ENCODE measurements at regions not wholly inside any gene's neighbourhood (a gene's known extent, or its start where the extent isn't known, plus 50 kb on each side); places are given as distances from the start of the nearest gene placed in this dataset.

- no peak for TF ChIP-seq CTCF (conservative IDR thresholded peaks at IDR 0.05 in 1 of 2, IDR thresholded peaks at IDR 0.05 in 1 of 2; ENCODE audit: low read depth in 1 of 2, low read length in 2 of 2)
- no peak for TF ChIP-seq EZH2 (IDR thresholded peaks at IDR 0.05; ENCODE audit: low read length, missing control alignments)
Observed at GRCh38 chr16:55152875-55153390, 171.1 kb upstream of the IRX6 start.

Measured in fibroblast of lung (primary cell).